ENCODE measurements at regions not wholly inside any gene's neighbourhood (a gene's known extent, or its start where the extent isn't known, plus 50 kb on each side); places are given as distances from the start of the nearest gene placed in this dataset.

DNA sequence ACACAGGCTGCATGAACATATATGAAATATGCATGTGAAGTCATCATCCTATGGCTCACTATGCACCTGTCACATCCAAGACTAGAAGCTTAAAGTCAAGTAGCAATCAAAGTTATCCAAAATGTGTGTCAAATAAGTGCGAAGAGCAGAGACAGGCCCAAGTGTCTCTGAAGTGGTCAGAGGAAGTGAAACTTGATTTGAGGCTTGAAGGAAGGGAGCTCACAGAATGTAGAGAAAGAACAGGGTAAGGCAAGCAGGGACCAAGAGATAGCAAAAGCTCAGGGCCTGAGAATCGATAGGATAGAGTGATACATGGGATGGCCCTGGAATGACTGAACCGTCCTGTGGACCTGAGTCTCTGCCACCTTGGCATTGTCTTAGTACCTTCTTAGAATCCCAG lies 274.3 kb upstream of the TRPC7 start:
- TF ChIP-seq, protein P1, sequence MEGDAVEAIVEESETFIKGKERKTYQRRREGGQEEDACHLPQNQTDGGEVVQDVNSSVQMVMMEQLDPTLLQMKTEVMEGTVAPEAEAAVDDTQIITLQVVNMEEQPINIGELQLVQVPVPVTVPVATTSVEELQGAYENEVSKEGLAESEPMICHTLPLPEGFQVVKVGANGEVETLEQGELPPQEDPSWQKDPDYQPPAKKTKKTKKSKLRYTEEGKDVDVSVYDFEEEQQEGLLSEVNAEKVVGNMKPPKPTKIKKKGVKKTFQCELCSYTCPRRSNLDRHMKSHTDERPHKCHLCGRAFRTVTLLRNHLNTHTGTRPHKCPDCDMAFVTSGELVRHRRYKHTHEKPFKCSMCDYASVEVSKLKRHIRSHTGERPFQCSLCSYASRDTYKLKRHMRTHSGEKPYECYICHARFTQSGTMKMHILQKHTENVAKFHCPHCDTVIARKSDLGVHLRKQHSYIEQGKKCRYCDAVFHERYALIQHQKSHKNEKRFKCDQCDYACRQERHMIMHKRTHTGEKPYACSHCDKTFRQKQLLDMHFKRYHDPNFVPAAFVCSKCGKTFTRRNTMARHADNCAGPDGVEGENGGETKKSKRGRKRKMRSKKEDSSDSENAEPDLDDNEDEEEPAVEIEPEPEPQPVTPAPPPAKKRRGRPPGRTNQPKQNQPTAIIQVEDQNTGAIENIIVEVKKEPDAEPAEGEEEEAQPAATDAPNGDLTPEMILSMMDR (conservative IDR thresholded peaks at IDR 0.05 in 1 of 2, IDR thresholded peaks at IDR 0.05 in 1 of 2; ENCODE audit: low read depth in 1 of 2, low read length in 2 of 2): no peak
- no peak for TF ChIP-seq EZH2 (IDR thresholded peaks at IDR 0.05; ENCODE audit: low read length, missing control alignments)
